Endothelial cell of umbilical vein (primary cell): ENCODE measurements at regions not wholly inside any gene's neighbourhood (a gene's known extent, or its start where the extent isn't known, plus 50 kb on each side); places are given as distances from the start of the nearest gene placed in this dataset.

Source experiments
- BruUV-seq: library from RNA; stranded (reverse); fragments of 400-500 nt; replicated peaks from 2 replicates; lab custom pipeline; 2021; lab: Mats Ljungman, UMichigan
- CTCF ChIA-PET: fragments of 300-600, 350-600 bp; sonication (Branson Sonifier 250); formaldehyde crosslinking; loops from one replicate; lab custom pipeline; 2021; ENCODE audit warnings: antibody characterized with exemption, inconsistent platforms; lab: Charles Lee
- POLR2A ChIA-PET: fragments of 300-600, 350-600 bp; sonication (Branson Sonifier 250); formaldehyde crosslinking; loops from one replicate; lab custom pipeline; 2021; ENCODE audit warnings: antibody characterized with exemption, inconsistent platforms; lab: Charles Lee
- DNase-seq: peaks from one replicate; pipeline ENCODE4 v3.0.0-alpha.2; 2011; ENCODE audit warnings: low read depth, low spot score
- FAIRE-seq: peaks from 2 replicates; lab custom pipeline; 2011; peaks lifted over from hg19 to GRCh38; lab: Jason Lieb, UNC
- H2AFZ ChIP-seq: 2 replicates; pipeline ENCODE4 v1.6.0; 2012; ENCODE audit warnings: low read depth, low read length, control low read depth, inconsistent platforms
- H3K27ac ChIP-seq: 2 replicates; pipeline ENCODE4 v1.5.1; 2011; ENCODE audit warnings: low read depth, mild to moderate bottlenecking, control low read depth, low read length, moderate library complexity; ENCODE audit not compliant: insufficient read depth
- H3K27me3 ChIP-seq, 2 experiments: 2 replicates each; pipeline versions ENCODE4 v1.6.0 to v1.6.1; 2011; ENCODE audit warnings: low read length in 2 of 2, mixed read lengths in 1 of 2; ENCODE audit not compliant: control insufficient read depth in 2 of 2, insufficient read depth in 2 of 2
- H3K36me3 ChIP-seq, 2 experiments: 2 replicates in 1 of 2; 3 replicates in 1 of 2; pipeline ENCODE4 v1.5.1; 2011; ENCODE audit warnings: low read length in 2 of 2, mild to moderate bottlenecking in 1 of 2, moderate library complexity in 1 of 2; ENCODE audit not compliant: control insufficient read depth in 2 of 2, insufficient read depth in 2 of 2; ENCODE audit errors: extremely low read depth in 1 of 2
- H3K4me1 ChIP-seq: 3 replicates; pipeline ENCODE4 v1.5.1; 2011; ENCODE audit warnings: mild to moderate bottlenecking, low read length; ENCODE audit not compliant: control insufficient read depth, insufficient read depth; ENCODE audit errors: extremely low read depth
- H3K4me2 ChIP-seq: 2 replicates; pipeline ENCODE4 v1.6.1; 2011; ENCODE audit warnings: low read length, control low read depth, mixed read lengths; ENCODE audit not compliant: insufficient read depth
- H3K4me3 ChIP-seq, 3 experiments: fragments of 200-600 bp in 1 of 3; sonication (generic), shearing (Covaris generic) in 1 of 3; replicated peaks in 1 of 3; 2 replicates each; pipeline ENCODE4 v1.5.1; 2011 to 2016; ENCODE audit warnings: control low read depth in 3 of 3, low read length in 3 of 3, mild to moderate bottlenecking in 2 of 3, inconsistent platforms in 1 of 3, low read depth in 1 of 3, moderate library complexity in 1 of 3; ENCODE audit not compliant: insufficient read depth in 1 of 3
- H3K79me2 ChIP-seq: 2 replicates; pipeline ENCODE4 v1.6.0; 2012; ENCODE audit warnings: low read length, inconsistent platforms; ENCODE audit not compliant: control insufficient read depth, insufficient read depth
- H3K9ac ChIP-seq: replicated peaks from 2 replicates; pipeline ENCODE3; 2011; ENCODE audit warnings: low read length, control low read depth; ENCODE audit not compliant: insufficient read depth; ENCODE audit errors: extremely low read depth
- H3K9me1 ChIP-seq: replicated peaks from 3 replicates; pipeline ENCODE4 v1.6.0; 2011; ENCODE audit warnings: mild to moderate bottlenecking, low read length; ENCODE audit not compliant: control insufficient read depth, insufficient read depth; ENCODE audit errors: extremely low read depth
- H3K9me3 ChIP-seq: replicated peaks from 2 replicates; pipeline ENCODE4 v1.5.1; 2012; ENCODE audit warnings: low read length, inconsistent platforms; ENCODE audit not compliant: control insufficient read depth, insufficient read depth
- H4K20me1 ChIP-seq: replicated peaks from 2 replicates; pipeline ENCODE3; 2011; ENCODE audit warnings: mild to moderate bottlenecking, low read length; ENCODE audit not compliant: control insufficient read depth, insufficient read depth; ENCODE audit errors: extremely low read depth
- CTCF ChIP-seq, 2 donors: IDR thresholded peaks; 1 replicate in 1 of 2; 2 replicates in 1 of 2; pipeline ENCODE4 v1.5.1; 2011; ENCODE audit warnings: low read length in 2 of 2, mild to moderate bottlenecking in 2 of 2, moderate library complexity in 2 of 2, control low read depth in 1 of 2, inconsistent platforms in 1 of 2, low read depth in 1 of 2; ENCODE audit not compliant: insufficient read depth in 1 of 2; ENCODE audit errors: extremely low read depth in 1 of 2
- EZH2 ChIP-seq: IDR thresholded peaks from 2 replicates; pipeline ENCODE4 v1.6.1; 2012; ENCODE audit warnings: borderline replicate concordance, low read depth, mild to moderate bottlenecking, moderate library complexity, low read length, inconsistent platforms; ENCODE audit not compliant: severe bottlenecking
- FOS ChIP-seq: IDR thresholded peaks from 2 replicates; pipeline ENCODE4 v1.6.1; 2011; ENCODE audit warnings: mild to moderate bottlenecking, low read length, moderate library complexity, borderline replicate concordance; ENCODE audit not compliant: insufficient read depth
- JUN ChIP-seq: IDR thresholded peaks from 2 replicates; pipeline ENCODE4 v1.6.1; 2011; ENCODE audit warnings: borderline replicate concordance, low read depth; ENCODE audit not compliant: insufficient read length, insufficient read depth
- MYC ChIP-seq: IDR thresholded peaks from one replicate; pipeline ENCODE4 v1.6.1; 2011; ENCODE audit warnings: mild to moderate bottlenecking, low read depth, low read length
- POLR2A ChIP-seq: IDR thresholded peaks from 2 replicates; pipeline ENCODE4 v1.6.1; 2012; ENCODE audit warnings: low read depth, mild to moderate bottlenecking, control low read depth, low read length
- dilution Hi-C: fragments of 300-500 bp; cut with MboI; formaldehyde crosslinking; loops from one replicate; pipeline ENCODE4 v1.15.0; 2019; ENCODE audit warnings: low sequenced_read_pairs; ENCODE audit not compliant: extremely low pct_ligation_motif_present
- intact Hi-C: fragments of 100-400 bp; cut with micrococcal nuclease; formaldehyde crosslinking; loops from one replicate; pipeline ENCODE4 v1.10.0; 2022

GRCh38 chr2:60025496-60025895, 528.0 kb downstream of the BCL11A start:
- TF ChIP-seq FOS: no peak
- TF ChIP-seq EZH2: no peak
- no peak for TF ChIP-seq CTCF (IDR thresholded peaks at IDR 0.05; ENCODE audit: extremely low read depth in 1 of 2, insufficient read depth in 1 of 2, low read depth in 1 of 2, low read length in 2 of 2)
- TF ChIP-seq JUN: no peak
- no peak for TF ChIP-seq POLR2A
- TF ChIP-seq MYC: no peak
- CTCF ChIA-PET: no interaction called here
- Histone ChIP-seq H3K4me3 (no peak overlapping the region), H4K20me1 (no peaks in the 10 kb centered on the region), H3K4me1 (no peaks in the 10 kb centered on the region), H3K79me2 (no peaks in the 10 kb centered on the region), H3K36me3 (no peaks in the 10 kb centered on the region), H2AFZ (no peak overlapping the region), H3K9me1 (no peaks in the 10 kb centered on the region), H3K9ac (no peak overlapping the region), H3K27me3 (no peaks in the 10 kb centered on the region), H3K4me2 (no peak overlapping the region), H3K27ac (no peak overlapping the region), H3K9me3 (peaks cover 5% of the 10 kb centered on the region)
- dilution Hi-C loops: no loop called here
- intact Hi-C loops: no loop called here
- no TSS peak for BruUV-seq
- DNase-seq (no peak), FAIRE-seq (no peak)
- POLR2A ChIA-PET: no interaction called here

- BruUV-seq: no TSS peak
- no peak overlapping the region for H3K4me3 ChIP-seq
- no peak overlapping the region for H3K4me2 ChIP-seq
- intact Hi-C loops (no loop called here), dilution Hi-C loops (no loop called here)
- POLR2A ChIA-PET: no interaction called here
- H3K27ac ChIP-seq: no peak overlapping the region
- no peaks in the 10 kb centered on the region for H3K79me2 ChIP-seq
- no peaks in the 10 kb centered on the region for H4K20me1 ChIP-seq
- no peaks in the 10 kb centered on the region for H3K4me1 ChIP-seq
- DNase-seq: no peak
- no peaks in the 10 kb centered on the region for H3K9me1 ChIP-seq
- H3K36me3 ChIP-seq: no peaks in the 10 kb centered on the region
- H3K27me3 ChIP-seq: no peaks in the 10 kb centered on the region
- no peak for TF ChIP-seq FOS
- no peak for TF ChIP-seq EZH2
- TF ChIP-seq CTCF (IDR thresholded peaks at IDR 0.05; ENCODE audit: extremely low read depth in 1 of 2, insufficient read depth in 1 of 2, low read depth in 1 of 2, low read length in 2 of 2): no peak
- TF ChIP-seq MYC: no peak
- no peak for TF ChIP-seq JUN
- CTCF ChIA-PET: no interaction called here
- no peak for FAIRE-seq
- peaks cover 4% of the 10 kb centered on the region for H3K9me3 ChIP-seq
- no peak overlapping the region for H3K9ac ChIP-seq
- no peak overlapping the region for H2AFZ ChIP-seq
These were observed 530.0 kb downstream of the BCL11A start for GRCh38 chr2:60023256-60023985.
